Small intestine (tissue), 7 donors: ENCODE measurements at regions not wholly inside any gene's neighbourhood (a gene's known extent, or its start where the extent isn't known, plus 50 kb on each side); places are given as distances from the start of the nearest gene placed in this dataset.

Experiments used
- DNase-seq, 2 donors: peaks; one replicate each; pipeline versions ENCODE4 v3.0.0 to v3.0.0-alpha.2; 2013
- FAIRE-seq: peaks from 2 replicates; lab custom pipeline; 2012; peaks lifted over from hg19 to GRCh38; lab: Jason Lieb, UNC
- H3K27ac ChIP-seq, 3 donors: one replicate each; pipeline ENCODE4 v1.5.1; 2013; ENCODE audit warnings: low read length in 2 of 3, mild to moderate bottlenecking in 2 of 3, control low read depth in 1 of 3, inconsistent platforms in 1 of 3, low read depth in 1 of 3, moderate library complexity in 1 of 3
- H3K27me3 ChIP-seq, 3 donors: one replicate each; pipeline ENCODE4 v1.6.1; 2013; ENCODE audit warnings: low read length in 3 of 3, inconsistent platforms in 1 of 3; ENCODE audit not compliant: control insufficient read depth in 3 of 3, insufficient read depth in 3 of 3
- H3K36me3 ChIP-seq, 3 donors: one replicate each; pipeline ENCODE4 v1.6.1; 2013; ENCODE audit warnings: low read length in 3 of 3, inconsistent platforms in 1 of 3, low read depth in 1 of 3, mild to moderate bottlenecking in 1 of 3, moderate library complexity in 1 of 3; ENCODE audit not compliant: control insufficient read depth in 3 of 3, insufficient read depth in 2 of 3
- H3K4me1 ChIP-seq, 3 donors: one replicate each; pipeline ENCODE4 v1.6.1; 2013; ENCODE audit warnings: low read length in 2 of 3, inconsistent platforms in 1 of 3, low read depth in 1 of 3, mild to moderate bottlenecking in 1 of 3, moderate library complexity in 1 of 3; ENCODE audit not compliant: control insufficient read depth in 3 of 3, insufficient read depth in 2 of 3
- H3K4me3 ChIP-seq, 3 donors: one replicate each; pipeline ENCODE4 v1.5.1; 2013; ENCODE audit warnings: low read length in 3 of 3, control low read depth in 1 of 3, inconsistent platforms in 1 of 3, low read depth in 1 of 3, mild to moderate bottlenecking in 1 of 3, moderate library complexity in 1 of 3
- H3K9me3 ChIP-seq, 2 donors: one replicate each; pipeline ENCODE4 v1.6.1; 2013; ENCODE audit warnings: low read depth in 1 of 2, low read length in 1 of 2; ENCODE audit not compliant: control insufficient read depth in 2 of 2, insufficient read depth in 1 of 2
- WGBS, 3 donors: extraction: QIAGEN DNeasy Blood & Tissue Kit; methylation state at CpG; one replicate each; pipeline ENCODE4 v1.1.7; 2013; 5-methylcytosine and 5-hydroxymethylcytosine counted together
- donor health status: healthy with polysubstance abuse.
- donor health status: control.
- donor health status: control.
- donor health status: Bipolar disorder and iron deficiency.
- donor health status: healthy.

GRCh38 chr6:98560841-98561240 is 273.5 kb upstream of the POU3F2 start:
- Histone ChIP-seq H3K27me3 (no peaks in the 10 kb centered on the region), H3K4me3 (no peak overlapping the region), H3K4me1 (no peaks in the 10 kb centered on the region), H3K27ac (no peak overlapping the region), H3K36me3 (no peaks in the 10 kb centered on the region), H3K9me3 (no peaks in the 10 kb centered on the region)
- DNase-seq (no peak), FAIRE-seq (no peak)
- WGBS, 3 donors, result 65 to 77% (median 77%) methylated on average over 5 of the region's 5 CpGs

- Histone ChIP-seq H3K36me3 (no peaks in the 10 kb centered on the region), H3K27ac (no peak overlapping the region), H3K4me3 (no peak overlapping the region), H3K27me3 (no peaks in the 10 kb centered on the region), H3K4me1 (no peaks in the 10 kb centered on the region), H3K9me3 (no peaks in the 10 kb centered on the region)
- WGBS, 3 donors, result 10 to 40% (median 14%) methylated on average over 1 of the region's 1 CpG
- DNase-seq, result no peak
- FAIRE-seq, result no peak
Measured at GRCh38 chr6:98566126-98566525, 268.2 kb upstream of the POU3F2 start.

GRCh38 chr6:98572579-98572978 is 261.8 kb upstream of the POU3F2 start:
- no peak for DNase-seq
- 13 to 58% (median 30%) methylated on average over 1 of the region's 1 CpG for WGBS, 3 donors
- H3K4me3 ChIP-seq, result no peak overlapping the region
- H3K4me1 ChIP-seq, result no peaks in the 10 kb centered on the region
- FAIRE-seq, result no peak
- no peaks in the 10 kb centered on the region for H3K36me3 ChIP-seq
- H3K27me3 ChIP-seq, result peaks cover 0 to 2% (median 0%) of the 10 kb centered on the region in 3 donors
- no peaks in the 10 kb centered on the region for H3K9me3 ChIP-seq
- H3K27ac ChIP-seq, result no peak overlapping the region

GRCh38 chr6:98574984-98575383 is 259.4 kb upstream of the POU3F2 start:
- FAIRE-seq (no peak), DNase-seq (no peak)
- Histone ChIP-seq H3K27me3 (peaks cover 0 to 2% (median 0%) of the 10 kb centered on the region in 3 donors), H3K27ac (no peak overlapping the region), H3K36me3 (no peaks in the 10 kb centered on the region), H3K4me3 (no peak overlapping the region), H3K4me1 (no peaks in the 10 kb centered on the region), H3K9me3 (no peaks in the 10 kb centered on the region)
- 39 to 54% (median 41%) methylated on average over 5 of the region's 5 CpGs for WGBS, 3 donors

GRCh38 chr6:98576791-98577190 is 257.6 kb upstream of the POU3F2 start:
- DNase-seq (no peak), FAIRE-seq (no peak)
- Histone ChIP-seq H3K36me3 (no peaks in the 10 kb centered on the region), H3K9me3 (no peaks in the 10 kb centered on the region), H3K27me3 (peaks cover 0 to 2% (median 0%) of the 10 kb centered on the region in 3 donors), H3K4me3 (no peak overlapping the region), H3K4me1 (no peaks in the 10 kb centered on the region), H3K27ac (no peak overlapping the region)

- no peak overlapping the region for H3K27ac ChIP-seq
- H3K36me3 ChIP-seq, result no peaks in the 10 kb centered on the region
- peaks cover 0 to 2% (median 0%) of the 10 kb centered on the region in 3 donors for H3K27me3 ChIP-seq
- H3K9me3 ChIP-seq, result no peaks in the 10 kb centered on the region
- WGBS, 3 donors, result 58 to 71% (median 61%) methylated on average over 1 of the region's 1 CpG
- H3K4me3 ChIP-seq, result no peak overlapping the region
- DNase-seq (no peak), FAIRE-seq (no peak)
- no peaks in the 10 kb centered on the region for H3K4me1 ChIP-seq
Measured at GRCh38 chr6:98578016-98578415, 256.4 kb upstream of the POU3F2 start.

GRCh38 chr6:98579079-98579478 is 255.3 kb upstream of the POU3F2 start:
- no peaks in the 10 kb centered on the region for H3K9me3 ChIP-seq
- H3K27me3 ChIP-seq, result peaks cover 0 to 2% (median 0%) of the 10 kb centered on the region in 3 donors
- no peaks in the 10 kb centered on the region for H3K36me3 ChIP-seq
- no peaks in the 10 kb centered on the region for H3K4me1 ChIP-seq
- DNase-seq (no peak), FAIRE-seq (no peak)
- no peak overlapping the region for H3K4me3 ChIP-seq
- 93 to 97% (median 96%) methylated on average over 1 of the region's 1 CpG for WGBS, 3 donors
- no peak overlapping the region for H3K27ac ChIP-seq

- Histone ChIP-seq H3K9me3 (no peaks in the 10 kb centered on the region), H3K4me3 (no peak overlapping the region), H3K4me1 (no peaks in the 10 kb centered on the region), H3K36me3 (no peaks in the 10 kb centered on the region), H3K27ac (no peak overlapping the region), H3K27me3 (peaks cover 0 to 2% (median 0%) of the 10 kb centered on the region in 3 donors)
- DNase-seq (no peak), FAIRE-seq (no peak)
- WGBS, 3 donors, result 84 to 94% (median 89%) methylated on average over 1 of the region's 1 CpG
Measured at GRCh38 chr6:98579941-98580340, 254.4 kb upstream of the POU3F2 start.

GRCh38 chr6:98581705-98582104 is 252.7 kb upstream of the POU3F2 start:
- Histone ChIP-seq H3K27ac (no peak overlapping the region), H3K27me3 (no peaks in the 10 kb centered on the region), H3K36me3 (no peaks in the 10 kb centered on the region), H3K4me1 (no peaks in the 10 kb centered on the region), H3K4me3 (no peak overlapping the region), H3K9me3 (no peaks in the 10 kb centered on the region)
- DNase-seq (no peak), FAIRE-seq (no peak)
- WGBS, 3 donors, result 70 to 83% (median 80%) methylated on average over 1 of the region's 1 CpG
